K562 (cell line): ENCODE measurements at regions not wholly inside any gene's neighbourhood (a gene's known extent, or its start where the extent isn't known, plus 50 kb on each side); places are given as distances from the start of the nearest gene placed in this dataset.

ENCODE experiments used
- ELF1 ChIP-seq: fragments of 200-800 bp; sonication (Bioruptor generic); IDR thresholded peaks from 2 replicates; pipeline ENCODE4 v1.6.1; 2016; ENCODE audit warnings: missing genetic modification characterization, missing compliant biosample characterization
- EWSR1 ChIP-seq: fragments of 450-650 bp; IDR thresholded peaks from 2 replicates; pipeline ENCODE4 v1.6.1; 2018; ENCODE audit warnings: borderline replicate concordance, mild to moderate bottlenecking, low read depth, moderate library complexity; ENCODE audit not compliant: partially characterized antibody
- GATAD2A ChIP-seq: fragments of 450-650 bp; IDR thresholded peaks from 2 replicates; pipeline ENCODE4 v1.6.1; 2017
- MAFF ChIP-seq: IDR thresholded peaks from 2 replicates; pipeline ENCODE4 v1.6.1; 2012; ENCODE audit warnings: low read length, improper control_type of control experiment
- MAFK ChIP-seq: IDR thresholded peaks from 2 replicates; pipeline ENCODE4 v1.6.1; 2011; ENCODE audit warnings: low read length, improper control_type of control experiment
- MEF2D ChIP-seq: conservative IDR thresholded peaks from 2 replicates; pipeline ENCODE4 v1.6.1; 2016; ENCODE audit warnings: low read depth, missing genetic modification characterization, missing compliant biosample characterization
- MXI1 ChIP-seq: IDR thresholded peaks from 2 replicates; pipeline ENCODE4 v1.6.1; 2011; ENCODE audit warnings: low read depth, mild to moderate bottlenecking, improper control_type of control experiment, low read length
- NBN ChIP-seq: fragments of 450-650 bp; IDR thresholded peaks from 2 replicates; pipeline ENCODE4 v1.6.1; 2016; ENCODE audit warnings: low read depth, mild to moderate bottlenecking
- NCOA1 ChIP-seq: fragments of 450-650 bp; IDR thresholded peaks from 2 replicates; pipeline ENCODE4 v1.6.1; 2016; ENCODE audit warnings: low read depth
- NR3C1 ChIP-seq: sonication (generic); formaldehyde crosslinking; IDR thresholded peaks from 2 replicates; pipeline ENCODE4 v1.8.1; 2022; ENCODE audit warnings: missing genetic modification reagents
- SMAD4 ChIP-seq: fragments of 250-450 bp; sonication (Bioruptor Pico); conservative IDR thresholded peaks from 2 replicates; pipeline ENCODE4 v1.8.0; 2021; ENCODE audit warnings: inconsistent platforms, mild to moderate bottlenecking, moderate library complexity
- TF ChIP-seq, protein P1 (sequence below): sonication (generic); formaldehyde crosslinking; IDR thresholded peaks from 2 replicates; pipeline ENCODE4 v1.8.1; 2023; ENCODE audit warnings: mild to moderate bottlenecking, missing genetic modification reagents
- TF ChIP-seq, protein P2 (sequence below): sonication (generic); formaldehyde crosslinking; IDR thresholded peaks from 2 replicates; pipeline ENCODE4 v1.8.0; 2023; ENCODE audit warnings: mild to moderate bottlenecking, missing genetic modification reagents
- TF ChIP-seq, protein P3 (sequence below), 3 experiments: fragments of 200-800 bp in 1 of 3; sonication (Bioruptor generic) in 1 of 3; sonication (generic) in 1 of 3; formaldehyde crosslinking in 1 of 3; IDR thresholded peaks; 2 replicates each; pipeline versions ENCODE4 v1.6.1 to v1.8.0; 2016 to 2022; ENCODE audit warnings: mild to moderate bottlenecking in 2 of 3, missing compliant biosample characterization in 2 of 3, missing genetic modification characterization in 2 of 3, missing genetic modification reagents in 1 of 3

DNA sequence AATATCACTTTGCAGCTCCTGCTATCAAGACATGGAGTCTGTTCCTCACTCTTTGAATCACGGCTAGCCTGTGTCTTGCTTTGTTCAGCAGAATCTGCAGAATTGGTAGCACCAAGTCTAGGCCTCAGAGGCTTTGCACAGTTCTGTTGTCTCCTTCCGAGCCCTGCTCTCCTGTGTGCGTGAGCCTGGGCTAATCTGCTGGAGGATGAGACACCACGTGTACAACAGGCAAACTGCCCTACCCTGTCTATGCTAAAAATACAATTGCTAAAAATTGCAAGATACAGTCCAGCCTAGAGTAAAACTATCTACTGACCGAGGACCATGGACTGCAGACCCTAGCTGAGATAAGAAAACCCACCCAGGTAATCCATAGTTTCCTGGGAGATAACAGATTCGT is 484.7 kb downstream of the NPIPA7 start (continued):
- TF ChIP-seq SMAD4 (CRISPR knock-in tag): no peak
- TF ChIP-seq, protein P1, sequence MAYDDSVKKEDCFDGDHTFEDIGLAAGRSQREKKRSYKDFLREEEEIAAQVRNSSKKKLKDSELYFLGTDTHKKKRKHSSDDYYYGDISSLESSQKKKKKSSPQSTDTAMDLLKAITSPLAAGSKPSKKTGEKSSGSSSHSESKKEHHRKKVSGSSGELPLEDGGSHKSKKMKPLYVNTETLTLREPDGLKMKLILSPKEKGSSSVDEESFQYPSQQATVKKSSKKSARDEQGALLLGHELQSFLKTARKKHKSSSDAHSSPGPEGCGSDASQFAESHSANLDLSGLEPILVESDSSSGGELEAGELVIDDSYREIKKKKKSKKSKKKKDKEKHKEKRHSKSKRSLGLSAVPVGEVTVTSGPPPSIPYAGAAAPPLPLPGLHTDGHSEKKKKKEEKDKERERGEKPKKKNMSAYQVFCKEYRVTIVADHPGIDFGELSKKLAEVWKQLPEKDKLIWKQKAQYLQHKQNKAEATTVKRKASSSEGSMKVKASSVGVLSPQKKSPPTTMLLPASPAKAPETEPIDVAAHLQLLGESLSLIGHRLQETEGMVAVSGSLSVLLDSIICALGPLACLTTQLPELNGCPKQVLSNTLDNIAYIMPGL (CRISPR knock-in tag): no peak
- no peak for TF ChIP-seq GATAD2A
- TF ChIP-seq NR3C1 (CRISPR knock-in tag): no peak
- TF ChIP-seq NBN: no peak
- TF ChIP-seq MAFF: no peak
- no peak for TF ChIP-seq ELF1 (tag)
- TF ChIP-seq MXI1: no peak
- no peak for TF ChIP-seq MAFK
- no peak for TF ChIP-seq EWSR1
- TF ChIP-seq, protein P2, sequence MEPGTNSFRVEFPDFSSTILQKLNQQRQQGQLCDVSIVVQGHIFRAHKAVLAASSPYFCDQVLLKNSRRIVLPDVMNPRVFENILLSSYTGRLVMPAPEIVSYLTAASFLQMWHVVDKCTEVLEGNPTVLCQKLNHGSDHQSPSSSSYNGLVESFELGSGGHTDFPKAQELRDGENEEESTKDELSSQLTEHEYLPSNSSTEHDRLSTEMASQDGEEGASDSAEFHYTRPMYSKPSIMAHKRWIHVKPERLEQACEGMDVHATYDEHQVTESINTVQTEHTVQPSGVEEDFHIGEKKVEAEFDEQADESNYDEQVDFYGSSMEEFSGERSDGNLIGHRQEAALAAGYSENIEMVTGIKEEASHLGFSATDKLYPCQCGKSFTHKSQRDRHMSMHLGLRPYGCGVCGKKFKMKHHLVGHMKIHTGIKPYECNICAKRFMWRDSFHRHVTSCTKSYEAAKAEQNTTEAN (CRISPR knock-in tag): no peak
- TF ChIP-seq NCOA1: no peak
- TF ChIP-seq, protein P3, sequence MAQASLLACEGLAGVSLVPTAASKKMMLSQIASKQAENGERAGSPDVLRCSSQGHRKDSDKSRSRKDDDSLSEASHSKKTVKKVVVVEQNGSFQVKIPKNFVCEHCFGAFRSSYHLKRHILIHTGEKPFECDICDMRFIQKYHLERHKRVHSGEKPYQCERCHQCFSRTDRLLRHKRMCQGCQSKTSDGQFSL (CRISPR knock-in tag; IDR thresholded peaks at IDR 0.05): no peak
- TF ChIP-seq, protein P3 (tag; IDR thresholded peaks at IDR 0.05): no peak
- no peak for TF ChIP-seq MEF2D (tag)
